ENCODE measurements at regions not wholly inside any gene's neighbourhood (a gene's known extent, or its start where the extent isn't known, plus 50 kb on each side); places are given as distances from the start of the nearest gene placed in this dataset.

- Mint-ChIP-seq H3K27me3 (ENCODE audit: low read depth) (no peaks in the 10 kb centered on the region), H3K4me1 (peaks cover 33% of the 10 kb centered on the region), H3K4me3 (no peak overlapping the region), H3K9me3 (no peaks in the 10 kb centered on the region; the same call in 1 of the 2 replicates), H3K36me3 (no peaks in the 10 kb centered on the region; the same call in 1 of the 2 replicates), H3K27ac (no peak overlapping the region)
- CTCF ChIA-PET: interaction anchor here (0.6 kb wide), 5 partner anchors 15 to 824 kb away, joined by 3 to 7 read pairs (median 4); no protein-coding TSS in a partner anchor
- DNase-seq (ENCODE audit: low spot score): no peak
- ATAC-seq: no peak
- POLR2A ChIA-PET: interaction anchor here (0.6 to 1.7 kb wide), 2 partner anchors 15 to 17 kb away, joined by 4 read pairs; no protein-coding TSS in a partner anchor
- no peak for TF ChIP-seq PRRX2 (CRISPR knock-in tag; IDR thresholded peaks at IDR 0.05)
- TF ChIP-seq EMX1 (CRISPR knock-in tag; IDR thresholded peaks at IDR 0.05): no peak
- TF ChIP-seq FOXP4 (CRISPR knock-in tag; IDR thresholded peaks at IDR 0.05): no peak
- TF ChIP-seq ZNF396 (CRISPR knock-in tag; IDR thresholded peaks at IDR 0.05; ENCODE audit: borderline replicate concordance): no peak
- TF ChIP-seq USF1 (CRISPR knock-in tag; IDR thresholded peaks at IDR 0.05): no peak
- TF ChIP-seq, protein P1, sequence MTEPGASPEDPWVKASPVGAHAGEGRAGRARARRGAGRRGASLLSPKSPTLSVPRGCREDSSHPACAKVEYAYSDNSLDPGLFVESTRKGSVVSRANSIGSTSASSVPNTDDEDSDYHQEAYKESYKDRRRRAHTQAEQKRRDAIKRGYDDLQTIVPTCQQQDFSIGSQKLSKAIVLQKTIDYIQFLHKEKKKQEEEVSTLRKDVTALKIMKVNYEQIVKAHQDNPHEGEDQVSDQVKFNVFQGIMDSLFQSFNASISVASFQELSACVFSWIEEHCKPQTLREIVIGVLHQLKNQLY (CRISPR knock-in tag; IDR thresholded peaks at IDR 0.05): no peak
- TF ChIP-seq, protein P2, sequence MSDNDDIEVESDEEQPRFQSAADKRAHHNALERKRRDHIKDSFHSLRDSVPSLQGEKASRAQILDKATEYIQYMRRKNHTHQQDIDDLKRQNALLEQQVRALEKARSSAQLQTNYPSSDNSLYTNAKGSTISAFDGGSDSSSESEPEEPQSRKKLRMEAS (CRISPR knock-in tag; IDR thresholded peaks at IDR 0.05): no peak
Measured at GRCh38 chr13:33383724-33384577, 98.4 kb upstream of the STARD13 start.

DNA sequence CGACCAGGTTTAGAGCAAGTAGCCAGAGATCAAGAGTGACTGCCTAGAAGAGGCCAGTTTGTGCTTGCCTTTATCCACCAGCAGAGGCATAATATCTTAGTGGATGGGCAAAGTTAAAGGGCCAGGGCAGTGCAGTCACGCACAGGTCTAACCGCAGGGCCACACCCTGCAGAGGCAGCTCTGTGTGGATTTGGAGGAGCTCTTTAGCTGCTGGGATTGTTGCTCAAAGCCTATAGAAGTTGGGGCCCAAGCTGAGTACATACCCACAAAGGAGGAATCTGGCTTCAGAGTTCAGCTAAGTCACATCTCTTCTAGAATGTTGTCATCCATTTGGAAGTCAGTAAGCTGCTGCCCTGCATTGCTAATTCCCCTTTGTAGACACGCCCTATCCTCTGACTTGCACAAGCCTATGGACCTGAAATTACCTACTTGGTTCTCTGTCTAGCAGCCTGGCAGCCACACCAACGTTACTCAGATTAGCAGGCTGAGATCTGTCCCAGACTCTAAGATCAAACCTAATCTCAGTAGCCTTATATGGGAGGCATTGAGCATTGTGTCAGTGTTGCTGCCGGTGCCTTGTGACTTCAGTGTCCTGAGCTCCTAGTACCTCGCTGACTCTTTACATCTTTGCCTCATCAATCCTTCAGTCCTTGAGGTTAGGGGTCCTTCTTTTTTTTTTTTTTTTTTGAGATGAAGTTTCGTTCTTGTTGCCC, 102.9 kb upstream of the STARD13 start:
- DNase-seq (ENCODE audit: low spot score) (no peak), ATAC-seq (peak; percentile 71)
- peaks cover 17% of the 10 kb centered on the region for H3K4me1 Mint-ChIP-seq
- no peaks in the 10 kb centered on the region for H3K27me3 Mint-ChIP-seq (ENCODE audit: low read depth)
- H3K36me3 Mint-ChIP-seq: no peaks in the 10 kb centered on the region; the same call in 1 of the 2 replicates
- CTCF ChIA-PET: no interaction called here
- H3K9me3 Mint-ChIP-seq: no peaks in the 10 kb centered on the region; the same call in 1 of the 2 replicates
- POLR2A ChIA-PET: interaction anchor here (0.6 to 0.7 kb wide), 2 partner anchors 49 to 162 kb away, joined by 3 to 4 read pairs; no protein-coding TSS in a partner anchor
- H3K4me3 Mint-ChIP-seq: no peak overlapping the region
- no peak overlapping the region for H3K27ac Mint-ChIP-seq
- TF ChIP-seq NFATC4 (CRISPR knock-in tag; IDR thresholded peaks at IDR 0.05): no peak
- peak; percentile 96 for TF ChIP-seq ZNF121 (CRISPR knock-in tag; IDR thresholded peaks at IDR 0.05)

DNA sequence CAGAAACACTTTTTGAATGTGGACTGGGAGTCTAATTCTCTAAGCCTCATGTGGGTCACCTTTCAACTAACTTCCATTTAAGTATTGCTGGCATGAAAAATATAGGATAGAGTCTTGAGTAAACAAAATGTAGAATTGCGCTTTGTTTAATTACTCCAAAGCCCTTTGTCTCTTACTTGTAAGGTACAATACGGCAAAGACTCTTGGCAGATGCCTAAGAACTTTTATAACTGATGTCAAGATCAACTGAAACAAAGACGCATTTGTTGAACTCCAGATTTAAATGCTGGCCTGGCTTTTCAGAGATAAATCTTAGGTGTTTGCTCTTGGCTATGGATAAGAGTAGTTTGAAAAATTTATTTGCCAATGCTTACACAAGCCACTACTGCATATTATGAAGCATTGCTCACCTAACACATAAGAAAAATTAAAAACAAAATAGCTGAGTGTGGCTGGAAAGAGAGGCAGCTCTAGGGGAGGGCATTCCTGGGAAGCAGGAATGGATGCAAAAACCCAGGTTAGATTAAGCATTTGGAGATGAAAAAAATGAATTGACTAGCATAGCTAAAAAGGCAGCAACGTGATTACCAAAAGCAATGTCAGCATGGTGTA, 107.3 kb upstream of the STARD13 start:
- TF ChIP-seq ZBTB43 (CRISPR knock-in tag; IDR thresholded peaks at IDR 0.05) (no peak), OVOL2 (CRISPR knock-in tag; IDR thresholded peaks at IDR 0.05; ENCODE audit: borderline replicate concordance) (no peak), RORB (CRISPR knock-in tag; IDR thresholded peaks at IDR 0.05) (no peak)
- DNase-seq (ENCODE audit: low spot score) (no peak), ATAC-seq (no peak)
- no peaks in the 10 kb centered on the region for H3K4me1 Mint-ChIP-seq
- peaks cover 13% of the 10 kb centered on the region for H3K9me3 Mint-ChIP-seq
- H3K27ac Mint-ChIP-seq: no peak overlapping the region
- H3K27me3 Mint-ChIP-seq (ENCODE audit: low read depth): no peaks in the 10 kb centered on the region; the same call in 1 of the 2 replicates
- ChIA-PET CTCF (no interaction called here), POLR2A (no interaction called here)
- no peak overlapping the region for H3K4me3 Mint-ChIP-seq
- peaks cover 6% of the 10 kb centered on the region; the same call in 1 of the 2 replicates for H3K36me3 Mint-ChIP-seq
